RWPE2 (cell line): ENCODE measurements at regions not wholly inside any gene's neighbourhood (a gene's known extent, or its start where the extent isn't known, plus 50 kb on each side); places are given as distances from the start of the nearest gene placed in this dataset.
"Not testable (repeated sequence)": the region's sequence is repeated elsewhere in the genome, so short reads cannot be mapped to it uniquely, and the experiment has no call there.

ENCODE experiments used
- ATAC-seq: fragments of 200-7000 bp; cut with Tn5 transposase; 3 replicates; pipeline ENCODE4 v1.9.1; 2021; ENCODE audit warnings: low read depth
- DNase-seq: peaks from one replicate; pipeline ENCODE4 v3.0.0-alpha.2; 2020; ENCODE audit warnings: low spot score
- H3K27ac ChIP-seq: fragments of 450-650 bp; 2 replicates; pipeline ENCODE4 v1.5.1; 2017; ENCODE audit warnings: mild to moderate bottlenecking; ENCODE audit not compliant: poor library complexity, severe bottlenecking
- H3K27me3 ChIP-seq: fragments of 250-450 bp; sonication (Bioruptor Pico); 2 replicates; pipeline ENCODE4 v1.5.1; 2021; ENCODE audit warnings: mild to moderate bottlenecking, moderate library complexity; ENCODE audit not compliant: insufficient read depth, poor library complexity, severe bottlenecking
- H3K36me3 ChIP-seq: fragments of 250-450 bp; sonication (Bioruptor Pico); 2 replicates; pipeline ENCODE4 v1.5.1; 2020; ENCODE audit warnings: low read depth, mild to moderate bottlenecking, moderate library complexity
- H3K4me1 ChIP-seq: fragments of 250-450 bp; sonication (Bioruptor Pico); 2 replicates; pipeline ENCODE4 v1.5.1; 2021; ENCODE audit warnings: mild to moderate bottlenecking, moderate library complexity; ENCODE audit not compliant: insufficient read depth, poor library complexity, severe bottlenecking
- H3K4me3 ChIP-seq: fragments of 250-450 bp; sonication (Bioruptor Pico); 2 replicates; pipeline ENCODE4 v1.5.1; 2021; ENCODE audit warnings: mild to moderate bottlenecking, moderate library complexity; ENCODE audit not compliant: severe bottlenecking
- H3K9me3 ChIP-seq: fragments of 250-450 bp; sonication (Bioruptor Pico); 2 replicates; pipeline ENCODE4 v1.5.1; 2021; ENCODE audit warnings: mild to moderate bottlenecking, moderate library complexity; ENCODE audit not compliant: severe bottlenecking
- TF ChIP-seq, protein P1 (sequence below): fragments of 450-650 bp; IDR thresholded peaks from one replicate; pipeline ENCODE4 v1.5.1; 2017; ENCODE audit warnings: mild to moderate bottlenecking, moderate library complexity; ENCODE audit not compliant: poor library complexity, severe bottlenecking

DNA sequence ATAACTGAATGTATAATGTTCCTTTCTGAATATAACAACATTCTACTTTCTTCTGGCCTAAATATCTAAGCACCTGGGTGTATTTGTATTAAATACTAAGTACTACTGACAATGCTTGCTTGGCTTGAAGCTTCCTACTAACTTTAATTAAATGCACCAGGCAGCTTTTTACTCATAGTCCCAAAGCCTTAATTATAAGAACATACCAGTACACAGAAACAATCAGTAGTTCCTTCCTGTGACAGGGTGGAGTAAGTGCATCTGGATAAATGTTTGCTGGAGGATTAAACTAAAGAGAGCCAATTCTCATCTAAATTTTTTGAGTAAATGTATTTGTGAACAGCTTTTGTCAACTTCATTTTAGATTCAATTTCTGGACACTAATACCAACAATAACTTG, 558.6 kb upstream of the SEMA6A start:
- ATAC-seq (no peak), DNase-seq (no peak)
- TF ChIP-seq, protein P1, sequence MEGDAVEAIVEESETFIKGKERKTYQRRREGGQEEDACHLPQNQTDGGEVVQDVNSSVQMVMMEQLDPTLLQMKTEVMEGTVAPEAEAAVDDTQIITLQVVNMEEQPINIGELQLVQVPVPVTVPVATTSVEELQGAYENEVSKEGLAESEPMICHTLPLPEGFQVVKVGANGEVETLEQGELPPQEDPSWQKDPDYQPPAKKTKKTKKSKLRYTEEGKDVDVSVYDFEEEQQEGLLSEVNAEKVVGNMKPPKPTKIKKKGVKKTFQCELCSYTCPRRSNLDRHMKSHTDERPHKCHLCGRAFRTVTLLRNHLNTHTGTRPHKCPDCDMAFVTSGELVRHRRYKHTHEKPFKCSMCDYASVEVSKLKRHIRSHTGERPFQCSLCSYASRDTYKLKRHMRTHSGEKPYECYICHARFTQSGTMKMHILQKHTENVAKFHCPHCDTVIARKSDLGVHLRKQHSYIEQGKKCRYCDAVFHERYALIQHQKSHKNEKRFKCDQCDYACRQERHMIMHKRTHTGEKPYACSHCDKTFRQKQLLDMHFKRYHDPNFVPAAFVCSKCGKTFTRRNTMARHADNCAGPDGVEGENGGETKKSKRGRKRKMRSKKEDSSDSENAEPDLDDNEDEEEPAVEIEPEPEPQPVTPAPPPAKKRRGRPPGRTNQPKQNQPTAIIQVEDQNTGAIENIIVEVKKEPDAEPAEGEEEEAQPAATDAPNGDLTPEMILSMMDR: no peak
- Histone ChIP-seq H3K9me3 (no peaks in the 10 kb centered on the region), H3K36me3 (no peaks in the 10 kb centered on the region), H3K27ac (no peak overlapping the region), H3K4me1 (no peaks in the 10 kb centered on the region), H3K4me3 (no peak overlapping the region), H3K27me3 (no peaks in the 10 kb centered on the region)

DNA sequence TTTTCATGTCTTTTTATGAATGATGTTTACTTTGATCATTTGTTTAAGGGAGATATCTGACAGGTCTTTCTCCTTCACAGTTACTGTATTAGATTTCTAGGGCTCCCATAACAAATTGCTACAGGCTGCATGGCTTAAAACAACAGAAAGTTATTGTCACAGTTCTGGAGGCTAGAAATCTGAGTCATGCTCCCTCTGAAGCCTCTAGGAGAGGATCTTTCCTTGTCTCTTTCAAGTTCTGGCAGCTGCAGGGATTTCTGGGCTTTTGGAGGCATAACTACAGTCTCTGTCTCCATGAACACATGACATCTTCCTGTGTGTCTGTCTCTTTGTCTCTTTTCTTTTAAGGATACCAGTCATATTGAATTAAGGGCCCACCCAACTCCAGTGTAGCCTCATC, 557.3 kb upstream of the SEMA6A start:
- Histone ChIP-seq H3K9me3 (no peaks in the 10 kb centered on the region), H3K4me3 (no peak overlapping the region), H3K36me3 (no peaks in the 10 kb centered on the region), H3K27ac (no peak overlapping the region), H3K27me3 (no peaks in the 10 kb centered on the region), H3K4me1 (no peaks in the 10 kb centered on the region)
- DNase-seq (no peak), ATAC-seq (no peak)
- TF ChIP-seq, protein P1: no peak

DNA sequence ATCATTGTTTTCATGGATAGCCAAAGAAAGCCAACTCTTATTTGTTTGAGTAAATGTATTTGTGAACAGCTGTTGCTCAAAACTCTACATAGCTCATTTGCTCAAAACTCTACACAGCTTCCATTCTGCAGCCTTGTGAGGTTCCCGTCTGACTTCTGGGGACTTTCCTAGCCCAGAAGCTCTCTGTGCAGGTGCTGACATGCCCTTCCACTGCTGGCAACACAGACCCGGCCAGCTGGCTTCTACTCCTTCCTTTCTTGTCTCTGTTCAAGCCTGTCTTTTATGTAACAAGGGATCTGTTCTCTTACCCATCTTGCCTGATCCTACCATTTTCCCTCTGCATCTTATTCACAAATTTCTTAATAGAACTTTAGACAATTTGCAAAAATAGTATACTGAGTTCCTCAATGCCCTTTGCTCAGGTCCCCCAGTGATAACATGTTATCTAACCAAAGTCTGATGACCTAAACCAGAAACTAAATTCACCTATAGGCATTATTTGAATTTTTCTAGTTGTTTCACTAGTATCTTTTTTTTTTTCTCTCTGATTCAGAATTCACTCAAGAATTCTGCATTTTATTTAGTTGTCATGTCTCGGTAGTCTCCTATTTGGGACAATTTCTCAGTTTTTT, 556.5 kb upstream of the SEMA6A start:
- Histone ChIP-seq H3K27ac (no peak overlapping the region), H3K36me3 (no peaks in the 10 kb centered on the region), H3K9me3 (no peaks in the 10 kb centered on the region), H3K27me3 (no peaks in the 10 kb centered on the region), H3K4me3 (no peak overlapping the region), H3K4me1 (no peaks in the 10 kb centered on the region)
- TF ChIP-seq, protein P1: no peak
- DNase-seq (no peak), ATAC-seq (peak; percentile 36; the same call in 1 of the 3 replicates)

DNA sequence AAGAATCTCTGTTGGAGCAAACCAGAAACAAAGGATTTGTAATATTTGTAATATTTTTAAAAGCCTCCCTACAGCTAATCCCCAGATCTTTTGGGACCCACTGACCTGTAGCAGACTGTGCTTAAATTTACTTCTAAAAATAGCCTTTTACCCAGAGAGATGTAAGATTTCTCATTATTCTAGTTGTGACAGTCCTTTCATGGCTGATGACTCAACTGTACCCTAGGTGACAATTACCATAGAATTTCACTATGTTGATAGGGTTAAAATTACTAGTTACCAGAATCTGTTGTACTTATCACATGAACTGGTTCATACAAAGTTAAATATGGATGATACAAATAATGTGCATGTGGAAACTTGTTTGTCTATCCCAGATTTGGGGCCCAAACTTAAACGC, 543.9 kb upstream of the SEMA6A start:
- TF ChIP-seq, protein P1: no peak
- H3K27me3 ChIP-seq: no peaks in the 10 kb centered on the region
- no peak overlapping the region for H3K4me3 ChIP-seq
- H3K9me3 ChIP-seq: no peaks in the 10 kb centered on the region
- DNase-seq (no peak), ATAC-seq (no peak)
- H3K36me3 ChIP-seq: no peaks in the 10 kb centered on the region
- no peaks in the 10 kb centered on the region for H3K4me1 ChIP-seq
- H3K27ac ChIP-seq: no peak overlapping the region

DNA sequence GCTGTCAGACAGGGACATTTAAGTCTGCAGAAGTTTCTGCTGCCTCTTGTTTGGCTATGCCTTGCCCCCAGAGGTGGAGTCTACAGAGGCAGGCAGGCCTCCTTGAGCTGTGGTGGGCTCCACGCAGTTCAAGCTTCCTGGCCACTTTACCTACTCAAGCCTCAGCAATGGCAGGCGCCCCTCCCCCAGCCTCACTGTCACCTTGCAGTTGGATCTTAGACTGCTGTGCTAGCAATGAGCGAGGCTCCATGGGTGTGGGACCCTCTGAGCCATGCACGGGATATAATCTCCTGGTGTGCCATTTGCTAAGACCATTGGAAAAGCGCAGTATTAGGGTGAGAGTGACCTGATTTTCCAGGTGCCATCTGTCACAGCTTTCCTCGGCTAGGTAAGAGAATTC, 542.7 kb upstream of the SEMA6A start:
- not testable (repeated sequence) for H3K27me3 ChIP-seq, H3K9me3 ChIP-seq, ATAC-seq, DNase-seq, H3K36me3 ChIP-seq, H3K4me3 ChIP-seq, H3K4me1 ChIP-seq, H3K27ac ChIP-seq
